Fibroblast of lung (primary cell): ENCODE measurements at regions not wholly inside any gene's neighbourhood (a gene's known extent, or its start where the extent isn't known, plus 50 kb on each side); places are given as distances from the start of the nearest gene placed in this dataset.

ENCODE experiments used
- CTCF ChIP-seq, 2 donors: IDR thresholded peaks in 1 of 2; conservative IDR thresholded peaks in 1 of 2; 1 replicate in 1 of 2; 2 replicates in 1 of 2; pipeline ENCODE4 v1.5.1; 2011 to 2012; ENCODE audit warnings: low read length in 2 of 2, control low read depth in 1 of 2, inconsistent platforms in 1 of 2, low read depth in 1 of 2, mild to moderate bottlenecking in 1 of 2
- EZH2 ChIP-seq: IDR thresholded peaks from 2 replicates; pipeline ENCODE4 v1.5.1; 2012; ENCODE audit warnings: low read length, control low read depth, mild to moderate bottlenecking; ENCODE audit errors: missing control alignments

- TF ChIP-seq CTCF (conservative IDR thresholded peaks at IDR 0.05 in 1 of 2, IDR thresholded peaks at IDR 0.05 in 1 of 2; ENCODE audit: low read depth in 1 of 2, low read length in 2 of 2) (no peak), EZH2 (no peak)
These were observed 488.5 kb downstream of the SOX6 start for GRCh38 chr11:15867871-15868270.
